ENCODE measurements at regions not wholly inside any gene's neighbourhood (a gene's known extent, or its start where the extent isn't known, plus 50 kb on each side); places are given as distances from the start of the nearest gene placed in this dataset.

GRCh38 chr6:24064106-24064505 is 61.9 kb upstream of the NRSN1 start:
- no peak for DNase-seq (ENCODE audit: extremely low spot score, unreplicated experiment)
- Mint-ChIP-seq H3K4me1 (ENCODE audit: unreplicated experiment) (no peaks in the 10 kb centered on the region), H3K27me3 (no peaks in the 10 kb centered on the region), H3K9me3 (peaks cover 9% of the 10 kb centered on the region), H3K4me3 (no peak overlapping the region), H3K27ac (no peak overlapping the region), H3K36me3 (peaks cover 3% of the 10 kb centered on the region)
- TF ChIP-seq CTCF (conservative IDR thresholded peaks at IDR 0.05): peak; percentile 73

GRCh38 chr6:24064832-24065231 is 61.2 kb upstream of the NRSN1 start:
- H3K36me3 Mint-ChIP-seq: peaks cover 3% of the 10 kb centered on the region

GRCh38 chr6:24069526-24069925 is 56.5 kb upstream of the NRSN1 start:
- peaks cover 3% of the 10 kb centered on the region for H3K36me3 Mint-ChIP-seq
- TF ChIP-seq CTCF (conservative IDR thresholded peaks at IDR 0.05): no peak
- H3K27ac Mint-ChIP-seq: no peak overlapping the region
- no peaks in the 10 kb centered on the region for H3K27me3 Mint-ChIP-seq
- DNase-seq (ENCODE audit: extremely low spot score, unreplicated experiment): no peak
- no peak overlapping the region for H3K4me3 Mint-ChIP-seq
- peaks cover 9% of the 10 kb centered on the region for H3K9me3 Mint-ChIP-seq
- H3K4me1 Mint-ChIP-seq (ENCODE audit: unreplicated experiment): no peaks in the 10 kb centered on the region

More at GRCh38 chr6:24064832-24065231, 61.2 kb upstream of the NRSN1 start:
- Mint-ChIP-seq H3K27ac (no peak overlapping the region), H3K9me3 (peaks cover 9% of the 10 kb centered on the region), H3K4me1 (ENCODE audit: unreplicated experiment) (no peaks in the 10 kb centered on the region), H3K4me3 (no peak overlapping the region), H3K27me3 (no peaks in the 10 kb centered on the region)
- no peak for DNase-seq (ENCODE audit: extremely low spot score, unreplicated experiment)
- TF ChIP-seq CTCF (conservative IDR thresholded peaks at IDR 0.05): no peak

- no peaks in the 10 kb centered on the region for H3K4me1 Mint-ChIP-seq (ENCODE audit: unreplicated experiment)
- H3K4me3 Mint-ChIP-seq: no peak overlapping the region
- no peaks in the 10 kb centered on the region for H3K9me3 Mint-ChIP-seq
- H3K36me3 Mint-ChIP-seq: no peaks in the 10 kb centered on the region
- DNase-seq (ENCODE audit: extremely low spot score, unreplicated experiment): no peak
- no peak for TF ChIP-seq CTCF (conservative IDR thresholded peaks at IDR 0.05)
- no peak overlapping the region for H3K27ac Mint-ChIP-seq
- no peaks in the 10 kb centered on the region for H3K27me3 Mint-ChIP-seq
These were observed 53.8 kb upstream of the NRSN1 start for GRCh38 chr6:24072038-24072746.

GRCh38 chr6:24076011-24076410 is 50.0 kb upstream of the NRSN1 start:
- Mint-ChIP-seq H3K27ac (no peak overlapping the region), H3K4me3 (no peak overlapping the region), H3K4me1 (ENCODE audit: unreplicated experiment) (no peaks in the 10 kb centered on the region), H3K9me3 (no peaks in the 10 kb centered on the region), H3K27me3 (no peaks in the 10 kb centered on the region), H3K36me3 (no peaks in the 10 kb centered on the region)
- TF ChIP-seq CTCF (conservative IDR thresholded peaks at IDR 0.05): no peak
- DNase-seq (ENCODE audit: extremely low spot score, unreplicated experiment): no peak

Measured in type B pancreatic cell (in vitro differentiated cells).